ENCODE measurements at regions not wholly inside any gene's neighbourhood (a gene's known extent, or its start where the extent isn't known, plus 50 kb on each side); places are given as distances from the start of the nearest gene placed in this dataset.

DNA sequence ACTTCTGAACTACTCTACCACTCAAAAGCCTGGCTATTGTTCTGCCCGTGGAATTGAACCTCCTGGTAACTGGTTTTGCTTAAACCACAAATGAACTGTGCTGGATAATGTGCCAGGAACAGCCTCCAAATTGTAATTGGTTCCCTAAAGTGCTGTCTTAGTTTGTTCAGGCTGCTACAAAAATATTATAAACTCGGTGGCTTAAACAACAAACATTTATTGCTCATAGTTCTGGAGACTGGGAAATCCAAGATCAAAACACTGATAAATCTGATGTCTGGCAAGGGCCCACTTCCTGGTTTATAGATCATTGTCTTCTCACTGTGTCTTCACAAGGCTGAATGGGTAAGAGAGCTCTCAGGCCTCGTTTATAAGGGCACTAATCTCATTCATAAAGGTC lies 149.2 kb upstream of the NCKAP5 start:
- no peaks in the 10 kb centered on the region for H3K36me3 ChIP-seq (ENCODE audit: control insufficient read depth in 1 of 2, insufficient read depth in 2 of 2, low read length in 2 of 2)
- CTCF ChIA-PET = no interaction called here
- H3K9me3 ChIP-seq (ENCODE audit: control insufficient read depth in 1 of 2, insufficient read depth in 1 of 2, low read depth in 1 of 2, low read length in 2 of 2) = no peaks in the 10 kb centered on the region
- DNase-seq (ENCODE audit: low read depth, low spot score) (no peak), ATAC-seq (no peak)
- intact Hi-C loops (cut with micrococcal nuclease) = no loop called here
- no peaks in the 10 kb centered on the region for H4K20me1 ChIP-seq (ENCODE audit: insufficient read depth)
- no peak for TF ChIP-seq ZNF274 (IDR thresholded peaks at IDR 0.05; ENCODE audit: low read depth, low read length)
- POLR2A ChIA-PET = no interaction called here
- H3K9ac ChIP-seq (ENCODE audit: low read length) = no peak overlapping the region
- no TSS peak for BruUV-seq (replicated peaks)
- H3K9me2 ChIP-seq (ENCODE audit: insufficient read depth) = no peaks in the 10 kb centered on the region
- H3K27me3 ChIP-seq (ENCODE audit: insufficient read depth, low read length) = no peaks in the 10 kb centered on the region
- no peak overlapping the region for H3K4me3 ChIP-seq (replicated peaks in 1 of 2; ENCODE audit: low read depth in 1 of 2, low read length in 2 of 2)
- no peaks in the 10 kb centered on the region for H3K4me1 ChIP-seq (ENCODE audit: control insufficient read depth in 1 of 2, insufficient read depth in 2 of 2, low read length in 2 of 2)
- RAD21 ChIA-PET (ENCODE audit: low non-redundant PET in 1 of 2, low total read pairs in 2 of 2, uncharacterized antibody in 2 of 2, unreplicated experiment in 2 of 2) = no interaction called here
- H3K27ac ChIP-seq (ENCODE audit: low read depth, low read length) = no peak overlapping the region
- H2AFZ ChIP-seq (ENCODE audit: low read depth, low read length, poor library complexity, severe bottlenecking) = no peak overlapping the region
- H3K4me2 ChIP-seq (ENCODE audit: low read length) = no peak overlapping the region
- no peaks in the 10 kb centered on the region for H3K79me2 ChIP-seq (ENCODE audit: insufficient read depth, low read length)

DNA sequence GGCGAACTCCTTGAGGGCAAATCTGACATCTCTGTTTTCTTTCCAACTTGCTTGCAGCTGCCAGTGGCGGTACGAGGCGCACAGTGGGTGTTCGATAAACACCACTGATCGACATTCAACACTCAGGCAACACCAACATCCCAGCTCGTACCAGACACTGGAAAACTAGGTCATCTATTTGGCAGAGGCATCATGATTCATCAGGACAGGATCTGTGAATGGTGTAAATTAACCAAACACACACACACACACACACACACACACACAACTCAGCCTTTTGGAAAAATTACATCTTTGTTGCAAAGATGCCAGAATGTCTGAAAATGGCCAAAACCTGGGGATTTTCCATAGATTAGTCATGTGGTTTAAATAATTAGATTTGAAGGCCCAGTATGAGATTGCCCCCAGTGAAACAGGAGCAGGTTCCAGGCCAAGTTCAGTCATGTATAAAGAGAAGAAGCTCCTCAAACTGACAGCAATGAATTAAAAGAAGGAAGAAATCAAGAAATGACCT lies 150.5 kb upstream of the NCKAP5 start:
- ChIA-PET RAD21 (ENCODE audit: low non-redundant PET in 1 of 2, low total read pairs in 2 of 2, uncharacterized antibody in 2 of 2, unreplicated experiment in 2 of 2) (no interaction called here), POLR2A (no interaction called here), CTCF (no interaction called here)
- no TSS peak for BruUV-seq (replicated peaks)
- Histone ChIP-seq H3K27me3 (ENCODE audit: insufficient read depth, low read length) (no peaks in the 10 kb centered on the region), H3K9me3 (ENCODE audit: control insufficient read depth in 1 of 2, insufficient read depth in 1 of 2, low read depth in 1 of 2, low read length in 2 of 2) (no peaks in the 10 kb centered on the region), H3K9me2 (ENCODE audit: insufficient read depth) (no peaks in the 10 kb centered on the region), H3K79me2 (ENCODE audit: insufficient read depth, low read length) (no peaks in the 10 kb centered on the region), H4K20me1 (ENCODE audit: insufficient read depth) (no peaks in the 10 kb centered on the region), H3K27ac (ENCODE audit: low read depth, low read length) (no peak overlapping the region), H2AFZ (ENCODE audit: low read depth, low read length, poor library complexity, severe bottlenecking) (no peak overlapping the region), H3K4me2 (ENCODE audit: low read length) (no peak overlapping the region), H3K36me3 (ENCODE audit: control insufficient read depth in 1 of 2, insufficient read depth in 2 of 2, low read length in 2 of 2) (no peaks in the 10 kb centered on the region), H3K9ac (ENCODE audit: low read length) (no peak overlapping the region), H3K4me1 (ENCODE audit: control insufficient read depth in 1 of 2, insufficient read depth in 2 of 2, low read length in 2 of 2) (no peaks in the 10 kb centered on the region), H3K4me3 (replicated peaks in 1 of 2; ENCODE audit: low read depth in 1 of 2, low read length in 2 of 2) (no peak overlapping the region)
- intact Hi-C loops (cut with micrococcal nuclease) = no loop called here
- DNase-seq (ENCODE audit: low read depth, low spot score) (no peak), ATAC-seq (no peak)
- TF ChIP-seq YY1 (IDR thresholded peaks at IDR 0.05; ENCODE audit: extremely low read depth, insufficient replicate concordance, low read depth, low read length) = no peak
- TF ChIP-seq TCF7L2 (IDR thresholded peaks at IDR 0.05; ENCODE audit: borderline replicate concordance, extremely low read depth, insufficient read depth, insufficient read length) = no peak
- TF ChIP-seq RAD21 (IDR thresholded peaks at IDR 0.05; ENCODE audit: low read depth) = no peak
- no peak for TF ChIP-seq SIN3A (IDR thresholded peaks at IDR 0.05; ENCODE audit: low read depth)
- no peak for TF ChIP-seq SP1 (IDR thresholded peaks at IDR 0.05; ENCODE audit: low read depth)
- TF ChIP-seq ZFX (IDR thresholded peaks at IDR 0.05) = no peak
- TF ChIP-seq CEBPB (IDR thresholded peaks at IDR 0.05; ENCODE audit: low read depth) = no peak
- TF ChIP-seq, protein P1, sequence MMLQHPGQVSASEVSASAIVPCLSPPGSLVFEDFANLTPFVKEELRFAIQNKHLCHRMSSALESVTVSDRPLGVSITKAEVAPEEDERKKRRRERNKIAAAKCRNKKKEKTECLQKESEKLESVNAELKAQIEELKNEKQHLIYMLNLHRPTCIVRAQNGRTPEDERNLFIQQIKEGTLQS (IDR thresholded peaks at IDR 0.05) = no peak
- TF ChIP-seq EGR1 (IDR thresholded peaks at IDR 0.05; ENCODE audit: low read depth) = no peak
- TF ChIP-seq, protein P2, sequence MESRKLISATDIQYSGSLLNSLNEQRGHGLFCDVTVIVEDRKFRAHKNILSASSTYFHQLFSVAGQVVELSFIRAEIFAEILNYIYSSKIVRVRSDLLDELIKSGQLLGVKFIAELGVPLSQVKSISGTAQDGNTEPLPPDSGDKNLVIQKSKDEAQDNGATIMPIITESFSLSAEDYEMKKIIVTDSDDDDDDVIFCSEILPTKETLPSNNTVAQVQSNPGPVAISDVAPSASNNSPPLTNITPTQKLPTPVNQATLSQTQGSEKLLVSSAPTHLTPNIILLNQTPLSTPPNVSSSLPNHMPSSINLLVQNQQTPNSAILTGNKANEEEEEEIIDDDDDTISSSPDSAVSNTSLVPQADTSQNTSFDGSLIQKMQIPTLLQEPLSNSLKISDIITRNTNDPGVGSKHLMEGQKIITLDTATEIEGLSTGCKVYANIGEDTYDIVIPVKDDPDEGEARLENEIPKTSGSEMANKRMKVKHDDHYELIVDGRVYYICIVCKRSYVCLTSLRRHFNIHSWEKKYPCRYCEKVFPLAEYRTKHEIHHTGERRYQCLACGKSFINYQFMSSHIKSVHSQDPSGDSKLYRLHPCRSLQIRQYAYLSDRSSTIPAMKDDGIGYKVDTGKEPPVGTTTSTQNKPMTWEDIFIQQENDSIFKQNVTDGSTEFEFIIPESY (IDR thresholded peaks at IDR 0.05; ENCODE audit: extremely low read depth, insufficient replicate concordance, low read length) = no peak
- TF ChIP-seq POLR2A (IDR thresholded peaks at IDR 0.05; ENCODE audit: borderline replicate concordance, extremely low read depth, insufficient read depth, insufficient read length) = no peak
- TF ChIP-seq JUND (IDR thresholded peaks at IDR 0.05) = no peak
